ENCODE measurements at regions not wholly inside any gene's neighbourhood (a gene's known extent, or its start where the extent isn't known, plus 50 kb on each side); places are given as distances from the start of the nearest gene placed in this dataset.
A peak's percentile ranks its signal among the peaks of the same experiment; 100 is the strongest.

- Histone ChIP-seq H3K27ac (no peak overlapping the region), H3K36me3 (replicated peaks; ENCODE audit: insufficient read depth, low read depth) (no peaks in the 10 kb centered on the region), H2AFZ (no peak overlapping the region), H3K79me2 (no peaks in the 10 kb centered on the region), H3K27me3 (no peaks in the 10 kb centered on the region), H3K4me2 (no peak overlapping the region), H3K9me3 (ENCODE audit: low read depth) (no peaks in the 10 kb centered on the region), H3K4me3 (no peak overlapping the region), H3K9me2 (replicated peaks; ENCODE audit: insufficient read depth) (no peaks in the 10 kb centered on the region), H3K4me1 (ENCODE audit: insufficient read depth) (no peaks in the 10 kb centered on the region), H4K20me1 (ENCODE audit: insufficient read depth, poor library complexity, severe bottlenecking) (no peaks in the 10 kb centered on the region)
- TF ChIP-seq EZH2 (IDR thresholded peaks at IDR 0.05; ENCODE audit: borderline replicate concordance) (no peak), CTCF (IDR thresholded peaks at IDR 0.05; ENCODE audit: poor library complexity) (no peak), EZH2phosphoT487 (IDR thresholded peaks at IDR 0.05; ENCODE audit: low read depth, severe bottlenecking, unreplicated experiment) (no peak)
- DNase-seq (ENCODE audit: low spot score), result no peak
Measured at GRCh38 chr21:27173053-27173452, 206.2 kb upstream of the ADAMTS5 start.

- Histone ChIP-seq H3K79me2 (no peaks in the 10 kb centered on the region), H3K4me1 (ENCODE audit: insufficient read depth) (no peaks in the 10 kb centered on the region), H3K9me3 (ENCODE audit: low read depth) (no peaks in the 10 kb centered on the region), H2AFZ (no peak overlapping the region), H3K4me2 (no peak overlapping the region), H3K27ac (no peak overlapping the region), H3K27me3 (no peaks in the 10 kb centered on the region), H3K4me3 (no peak overlapping the region), H4K20me1 (ENCODE audit: insufficient read depth, poor library complexity, severe bottlenecking) (no peaks in the 10 kb centered on the region), H3K9me2 (replicated peaks; ENCODE audit: insufficient read depth) (no peaks in the 10 kb centered on the region), H3K36me3 (replicated peaks; ENCODE audit: insufficient read depth, low read depth) (no peaks in the 10 kb centered on the region)
- WGBS (ENCODE audit: low lambda C conversion rate, missing lambda C conversion rate), result 82% methylated on average over 1 of the region's 1 CpG
- no peak for DNase-seq (ENCODE audit: low spot score)
- TF ChIP-seq EZH2phosphoT487 (IDR thresholded peaks at IDR 0.05; ENCODE audit: low read depth, severe bottlenecking, unreplicated experiment) (no peak), EZH2 (IDR thresholded peaks at IDR 0.05; ENCODE audit: borderline replicate concordance) (no peak), CTCF (IDR thresholded peaks at IDR 0.05; ENCODE audit: poor library complexity) (no peak)
Measured at GRCh38 chr21:27171707-27172106, 204.8 kb upstream of the ADAMTS5 start.

GRCh38 chr21:27168084-27168483 lies 201.2 kb upstream of the ADAMTS5 start:
- Histone ChIP-seq H3K36me3 (replicated peaks; ENCODE audit: insufficient read depth, low read depth) (no peaks in the 10 kb centered on the region), H4K20me1 (ENCODE audit: insufficient read depth, poor library complexity, severe bottlenecking) (no peaks in the 10 kb centered on the region)
- TF ChIP-seq CTCF (IDR thresholded peaks at IDR 0.05; ENCODE audit: poor library complexity) (no peak), EZH2phosphoT487 (IDR thresholded peaks at IDR 0.05; ENCODE audit: low read depth, severe bottlenecking, unreplicated experiment) (peak; percentile 82)

More at GRCh38 chr21:27168084-27168483, 201.2 kb upstream of the ADAMTS5 start:
- Histone ChIP-seq H3K9me2 (replicated peaks; ENCODE audit: insufficient read depth) (no peaks in the 10 kb centered on the region), H2AFZ (no peak overlapping the region), H3K9me3 (ENCODE audit: low read depth) (no peaks in the 10 kb centered on the region), H3K4me3 (no peak overlapping the region), H3K79me2 (no peaks in the 10 kb centered on the region), H3K4me1 (ENCODE audit: insufficient read depth) (no peaks in the 10 kb centered on the region), H3K27ac (no peak overlapping the region), H3K4me2 (no peak overlapping the region), H3K27me3 (no peaks in the 10 kb centered on the region)
- 35% methylated on average over 2 of the region's 2 CpGs for WGBS (ENCODE audit: low lambda C conversion rate, missing lambda C conversion rate)
- DNase-seq (ENCODE audit: low spot score), result no peak
